Nephron (organoid): ENCODE measurements at regions not wholly inside any gene's neighbourhood (a gene's known extent, or its start where the extent isn't known, plus 50 kb on each side); places are given as distances from the start of the nearest gene placed in this dataset.

Source experiments
- H3K27ac Mint-ChIP-seq, 3 experiments: 2 replicates each; pipeline ENCODE4 v1.8.0; 2020; ENCODE audit warnings: mixed read lengths in 3 of 3, mild to moderate bottlenecking in 2 of 3, moderate library complexity in 1 of 3
- H3K27me3 Mint-ChIP-seq: 2 replicates; pipeline ENCODE4 v1.8.0; 2021; ENCODE audit warnings: low read depth, mild to moderate bottlenecking, moderate library complexity, mixed read lengths
- H3K36me3 Mint-ChIP-seq: 2 replicates; pipeline ENCODE4 v1.8.0; 2020; ENCODE audit warnings: low read depth, mixed read lengths
- H3K4me1 Mint-ChIP-seq: 2 replicates; pipeline ENCODE4 v1.8.0; 2020; ENCODE audit warnings: mixed read lengths
- H3K4me3 Mint-ChIP-seq, 3 experiments: 2 replicates each; pipeline ENCODE4 v1.8.0; 2020; ENCODE audit warnings: mild to moderate bottlenecking in 3 of 3, mixed read lengths in 3 of 3, moderate library complexity in 2 of 3
- H3K9me3 Mint-ChIP-seq: 2 replicates; pipeline ENCODE4 v1.8.0; 2020; ENCODE audit warnings: mixed read lengths
- TF ChIP-seq, protein P1 (sequence below), 3 experiments: fragments of 200-600 bp; sonication (generic); IDR thresholded peaks; one replicate each; pipeline ENCODE4 v1.5.0; 2021; ENCODE audit warnings: antibody characterized with exemption in 3 of 3; ENCODE audit not compliant: unreplicated experiment in 3 of 3

DNA sequence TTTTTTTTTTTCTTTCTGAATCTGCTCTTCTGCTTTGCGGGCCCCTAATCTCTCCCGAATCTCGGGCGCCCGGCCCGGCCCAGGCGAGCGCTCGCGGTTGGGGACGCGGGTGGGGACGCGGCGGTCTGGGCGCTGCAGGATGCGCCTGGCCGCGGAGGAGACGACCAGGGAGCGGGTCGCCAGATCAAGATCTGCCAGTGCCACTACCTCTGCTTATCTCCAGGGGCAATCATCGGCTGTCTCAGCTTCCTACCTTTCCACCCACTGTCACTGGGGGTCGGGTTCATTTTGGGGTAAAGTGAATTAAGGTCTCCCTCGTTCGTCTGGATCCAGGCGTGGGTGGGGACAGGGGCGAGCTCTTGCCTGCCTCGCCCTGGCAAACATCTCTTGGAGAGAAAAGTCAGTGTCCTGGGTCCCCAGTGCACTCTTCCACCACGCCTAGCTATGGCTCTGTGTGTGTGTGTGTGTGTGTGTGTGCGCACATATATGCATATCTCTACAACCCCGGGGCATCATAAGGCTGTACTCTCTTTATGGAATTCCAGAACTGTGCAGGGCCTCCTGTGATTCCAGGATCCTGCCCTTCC, 422.3 kb downstream of the VRK1 start:
- Mint-ChIP-seq H3K27ac (no peak overlapping the region), H3K27me3 (peaks cover 74% of the 10 kb centered on the region), H3K4me3 (peak overlapping the region; percentile 78 to 82 (median 79)), H3K4me1 (peaks cover 9% of the 10 kb centered on the region), H3K36me3 (no peaks in the 10 kb centered on the region), H3K9me3 (no peaks in the 10 kb centered on the region)
- TF ChIP-seq, protein P1, sequence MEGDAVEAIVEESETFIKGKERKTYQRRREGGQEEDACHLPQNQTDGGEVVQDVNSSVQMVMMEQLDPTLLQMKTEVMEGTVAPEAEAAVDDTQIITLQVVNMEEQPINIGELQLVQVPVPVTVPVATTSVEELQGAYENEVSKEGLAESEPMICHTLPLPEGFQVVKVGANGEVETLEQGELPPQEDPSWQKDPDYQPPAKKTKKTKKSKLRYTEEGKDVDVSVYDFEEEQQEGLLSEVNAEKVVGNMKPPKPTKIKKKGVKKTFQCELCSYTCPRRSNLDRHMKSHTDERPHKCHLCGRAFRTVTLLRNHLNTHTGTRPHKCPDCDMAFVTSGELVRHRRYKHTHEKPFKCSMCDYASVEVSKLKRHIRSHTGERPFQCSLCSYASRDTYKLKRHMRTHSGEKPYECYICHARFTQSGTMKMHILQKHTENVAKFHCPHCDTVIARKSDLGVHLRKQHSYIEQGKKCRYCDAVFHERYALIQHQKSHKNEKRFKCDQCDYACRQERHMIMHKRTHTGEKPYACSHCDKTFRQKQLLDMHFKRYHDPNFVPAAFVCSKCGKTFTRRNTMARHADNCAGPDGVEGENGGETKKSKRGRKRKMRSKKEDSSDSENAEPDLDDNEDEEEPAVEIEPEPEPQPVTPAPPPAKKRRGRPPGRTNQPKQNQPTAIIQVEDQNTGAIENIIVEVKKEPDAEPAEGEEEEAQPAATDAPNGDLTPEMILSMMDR (IDR thresholded peaks at IDR 0.05; ENCODE audit: unreplicated experiment in 3 of 3) = no peak

DNA sequence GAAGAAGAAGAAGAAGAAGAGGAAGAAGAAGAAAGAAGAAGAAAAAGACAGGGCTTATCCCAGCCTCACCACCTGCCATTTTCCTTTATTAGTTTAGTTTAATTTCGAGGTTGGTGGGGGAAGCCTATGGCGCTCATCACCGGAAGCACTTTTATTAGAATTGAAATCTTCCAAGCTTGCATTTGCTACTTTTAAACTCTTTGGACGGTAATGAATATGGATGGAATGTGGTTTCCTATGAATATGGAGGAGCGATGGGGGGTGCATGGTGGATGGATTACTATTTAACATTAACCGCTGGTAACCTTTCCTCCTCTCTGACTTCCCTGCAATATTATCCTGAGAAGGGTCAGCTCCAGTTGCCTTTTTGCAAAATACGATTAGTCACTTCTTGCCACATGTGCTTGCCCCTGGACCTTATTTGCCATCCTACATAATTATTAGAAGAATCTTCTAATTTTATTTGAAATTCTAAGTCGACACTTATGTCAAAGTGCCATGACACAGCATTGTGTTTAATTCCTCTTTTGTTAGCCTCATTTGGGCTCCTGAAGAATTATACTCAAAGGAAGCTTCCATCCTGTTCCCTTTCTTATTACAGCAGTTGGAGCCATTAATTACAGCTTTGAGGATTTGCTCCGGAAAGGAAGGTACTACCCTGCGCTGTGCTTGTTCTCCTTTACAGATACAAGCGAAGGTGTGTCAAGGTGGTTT, 424.5 kb downstream of the VRK1 start:
- peaks cover 9% of the 10 kb centered on the region for H3K4me1 Mint-ChIP-seq
- TF ChIP-seq, protein P1 (IDR thresholded peaks at IDR 0.05; ENCODE audit: unreplicated experiment in 3 of 3) = no peak
- no peak overlapping the region for H3K4me3 Mint-ChIP-seq
- H3K27ac Mint-ChIP-seq = peak overlapping the region in 1 of 3 experiments; percentile 58
- H3K36me3 Mint-ChIP-seq = no peaks in the 10 kb centered on the region
- peaks cover 58% of the 10 kb centered on the region for H3K27me3 Mint-ChIP-seq
- H3K9me3 Mint-ChIP-seq = no peaks in the 10 kb centered on the region

DNA sequence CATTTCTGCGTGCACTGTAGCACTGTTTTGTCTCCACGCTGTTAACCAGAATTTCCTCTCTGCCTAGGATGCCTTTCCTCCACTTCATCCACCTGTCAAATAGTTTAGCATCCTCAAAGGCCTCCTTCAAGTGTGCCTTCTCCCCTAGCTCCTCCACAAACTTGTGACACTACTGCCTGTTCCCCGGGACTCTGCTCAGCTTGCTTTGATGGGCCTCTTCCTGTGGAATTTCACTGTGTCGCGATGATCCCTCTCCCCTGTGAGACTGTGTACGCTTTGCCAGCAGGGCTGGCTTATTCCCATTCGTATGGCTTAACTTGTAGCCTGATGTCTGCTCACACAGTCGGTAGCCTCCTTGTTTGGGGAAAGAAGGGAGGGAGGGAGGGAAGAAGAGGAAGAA, 426.8 kb downstream of the VRK1 start:
- TF ChIP-seq, protein P1 (IDR thresholded peaks at IDR 0.05; ENCODE audit: unreplicated experiment in 3 of 3) = no peak
- Mint-ChIP-seq H3K27me3 (peaks cover 46% of the 10 kb centered on the region), H3K27ac (peak overlapping the region in 1 of 3 experiments; percentile 6), H3K4me1 (peaks cover 9% of the 10 kb centered on the region), H3K36me3 (no peaks in the 10 kb centered on the region), H3K9me3 (no peaks in the 10 kb centered on the region), H3K4me3 (no peak overlapping the region)

DNA sequence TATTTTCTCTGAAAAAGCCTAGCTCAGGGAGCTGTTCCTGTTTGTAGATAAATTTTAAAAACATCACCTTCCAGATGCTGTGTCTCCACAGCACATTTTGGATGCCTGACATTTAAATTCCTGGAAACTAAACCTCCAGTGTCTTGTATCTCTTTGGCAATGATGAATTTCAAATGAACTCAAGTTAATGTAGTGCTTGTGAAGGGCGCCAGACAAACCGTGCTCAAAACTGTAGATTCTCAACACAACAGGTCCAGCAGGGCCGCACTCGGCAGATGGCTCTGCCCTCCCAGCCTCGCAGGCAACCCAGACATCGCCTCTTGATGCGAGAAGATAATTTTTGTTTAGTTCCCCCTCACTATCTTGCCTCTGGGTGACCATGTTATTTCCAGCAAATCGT, 432.9 kb downstream of the VRK1 start:
- H3K27me3 Mint-ChIP-seq = peaks cover 13% of the 10 kb centered on the region
- no peak overlapping the region for H3K4me3 Mint-ChIP-seq
- H3K9me3 Mint-ChIP-seq = no peaks in the 10 kb centered on the region
- peak overlapping the region in 1 of 3 experiments; percentile 45 for H3K27ac Mint-ChIP-seq
- TF ChIP-seq, protein P1 (IDR thresholded peaks at IDR 0.05; ENCODE audit: unreplicated experiment in 3 of 3) = no peak
- H3K4me1 Mint-ChIP-seq = peaks cover 6% of the 10 kb centered on the region
- no peaks in the 10 kb centered on the region for H3K36me3 Mint-ChIP-seq

DNA sequence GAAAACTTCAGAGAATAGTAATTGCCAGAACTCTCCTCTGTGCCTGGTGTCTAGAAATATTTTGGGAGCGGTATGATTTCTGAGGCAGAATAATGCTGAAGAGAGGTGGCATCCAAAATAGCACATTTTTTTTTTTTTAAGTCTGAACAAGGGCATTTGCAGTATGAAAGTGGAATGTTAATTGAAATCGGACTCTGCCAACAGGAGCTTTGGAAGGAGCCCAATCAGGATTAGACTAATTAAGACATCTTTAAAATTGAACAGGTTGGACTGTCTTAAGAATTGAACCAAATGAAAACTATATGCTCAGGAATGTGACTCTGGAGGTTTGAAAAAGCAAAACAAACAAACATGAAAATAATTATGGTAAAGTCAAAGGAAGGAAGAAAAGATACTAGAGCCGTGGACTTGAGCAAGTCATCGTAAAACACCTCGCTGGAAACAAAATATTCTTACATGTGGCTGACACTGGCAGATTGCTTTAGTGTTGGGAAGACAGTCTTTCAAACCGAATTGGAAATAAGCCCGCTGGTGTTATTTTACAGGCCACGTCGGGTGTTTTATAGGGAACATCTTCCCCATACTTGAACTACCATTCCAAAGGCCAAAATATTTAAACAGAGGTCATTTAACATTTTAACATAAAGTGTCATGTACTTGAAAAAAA, 436.3 kb downstream of the VRK1 start:
- peaks cover 20% of the 10 kb centered on the region for H3K27me3 Mint-ChIP-seq
- H3K9me3 Mint-ChIP-seq = no peaks in the 10 kb centered on the region
- no peak overlapping the region for H3K4me3 Mint-ChIP-seq
- no peak overlapping the region for H3K27ac Mint-ChIP-seq
- TF ChIP-seq, protein P1 (IDR thresholded peaks at IDR 0.05; ENCODE audit: unreplicated experiment in 3 of 3) = no peak
- no peaks in the 10 kb centered on the region for H3K36me3 Mint-ChIP-seq
- peaks cover 6% of the 10 kb centered on the region for H3K4me1 Mint-ChIP-seq
